Gastrocnemius medialis (tissue), 4 donors: ENCODE measurements at regions not wholly inside any gene's neighbourhood (a gene's known extent, or its start where the extent isn't known, plus 50 kb on each side); places are given as distances from the start of the nearest gene placed in this dataset.

Experiments used
- POLR2A ChIP-seq, 2 donors: fragments of 450-650 bp; IDR thresholded peaks; one replicate each; pipeline ENCODE4 v1.6.1; 2017; ENCODE audit warnings: antibody characterized with exemption in 2 of 2, mild to moderate bottlenecking in 2 of 2, moderate library complexity in 2 of 2
- TF ChIP-seq, protein P1 (sequence below), 5 experiments: fragments of 450-650 bp in 3 of 5; fragments of 200-600 bp in 2 of 5; sonication (generic) in 2 of 5; IDR thresholded peaks in 4 of 5; conservative IDR thresholded peaks in 1 of 5; 1 replicate in 4 of 5; 2 replicates in 1 of 5; pipeline ENCODE4 v1.5.1; 2016 to 2019; ENCODE audit warnings: antibody characterized with exemption in 5 of 5, mild to moderate bottlenecking in 3 of 5, moderate library complexity in 3 of 5

DNA sequence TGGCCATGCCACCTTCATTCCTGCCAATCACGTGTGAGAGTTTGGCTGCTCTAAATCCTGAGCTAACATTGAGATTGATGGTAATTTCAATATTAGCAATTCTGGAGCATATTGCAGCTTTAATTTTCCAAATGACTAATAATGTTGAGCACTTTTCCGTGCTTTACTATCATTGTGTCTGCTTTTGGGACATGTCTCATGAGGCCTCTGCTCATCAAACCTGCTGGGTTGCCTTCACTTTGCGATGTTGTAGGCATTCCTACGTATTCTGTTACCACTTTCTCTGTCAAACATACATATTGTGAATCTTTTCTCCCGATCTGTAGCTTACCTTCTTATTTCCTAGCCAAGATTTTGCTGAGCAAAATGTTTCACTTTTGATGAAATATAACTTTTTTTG is 466.6 kb downstream of the GALR1 start:
- TF ChIP-seq, protein P1, sequence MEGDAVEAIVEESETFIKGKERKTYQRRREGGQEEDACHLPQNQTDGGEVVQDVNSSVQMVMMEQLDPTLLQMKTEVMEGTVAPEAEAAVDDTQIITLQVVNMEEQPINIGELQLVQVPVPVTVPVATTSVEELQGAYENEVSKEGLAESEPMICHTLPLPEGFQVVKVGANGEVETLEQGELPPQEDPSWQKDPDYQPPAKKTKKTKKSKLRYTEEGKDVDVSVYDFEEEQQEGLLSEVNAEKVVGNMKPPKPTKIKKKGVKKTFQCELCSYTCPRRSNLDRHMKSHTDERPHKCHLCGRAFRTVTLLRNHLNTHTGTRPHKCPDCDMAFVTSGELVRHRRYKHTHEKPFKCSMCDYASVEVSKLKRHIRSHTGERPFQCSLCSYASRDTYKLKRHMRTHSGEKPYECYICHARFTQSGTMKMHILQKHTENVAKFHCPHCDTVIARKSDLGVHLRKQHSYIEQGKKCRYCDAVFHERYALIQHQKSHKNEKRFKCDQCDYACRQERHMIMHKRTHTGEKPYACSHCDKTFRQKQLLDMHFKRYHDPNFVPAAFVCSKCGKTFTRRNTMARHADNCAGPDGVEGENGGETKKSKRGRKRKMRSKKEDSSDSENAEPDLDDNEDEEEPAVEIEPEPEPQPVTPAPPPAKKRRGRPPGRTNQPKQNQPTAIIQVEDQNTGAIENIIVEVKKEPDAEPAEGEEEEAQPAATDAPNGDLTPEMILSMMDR (IDR thresholded peaks at IDR 0.05 in 4 of 5, conservative IDR thresholded peaks at IDR 0.05 in 1 of 5), result no peak
- no peak for TF ChIP-seq POLR2A (IDR thresholded peaks at IDR 0.05)
